ENCODE measurements at regions not wholly inside any gene's neighbourhood (a gene's known extent, or its start where the extent isn't known, plus 50 kb on each side); places are given as distances from the start of the nearest gene placed in this dataset.

DNA sequence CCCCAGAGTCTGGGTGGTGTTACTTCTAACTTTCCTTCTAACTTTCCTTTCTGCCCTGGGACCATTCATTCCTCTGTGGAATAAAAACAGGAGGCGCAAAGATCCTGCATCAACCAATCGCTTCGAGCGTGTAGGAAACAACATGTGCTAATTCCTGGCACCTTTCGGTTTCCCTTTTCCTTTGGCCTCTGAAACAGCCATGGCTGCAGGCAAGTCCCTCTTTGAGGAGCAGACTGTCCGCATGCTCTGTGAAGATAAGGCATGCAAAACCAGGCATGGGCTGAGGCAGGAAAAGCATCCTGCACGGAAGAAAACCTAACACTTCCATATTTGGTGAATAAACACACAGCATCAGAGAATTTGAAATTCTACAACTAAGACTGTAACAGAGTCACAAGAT, 128.3 kb downstream of the HSD17B3 start:
- H3K4me3 ChIP-seq (replicated peaks; ENCODE audit: low read depth, low read length) = no peak overlapping the region
- DNase-seq (ENCODE audit: low read depth) = no peak
- TF ChIP-seq, protein P1, sequence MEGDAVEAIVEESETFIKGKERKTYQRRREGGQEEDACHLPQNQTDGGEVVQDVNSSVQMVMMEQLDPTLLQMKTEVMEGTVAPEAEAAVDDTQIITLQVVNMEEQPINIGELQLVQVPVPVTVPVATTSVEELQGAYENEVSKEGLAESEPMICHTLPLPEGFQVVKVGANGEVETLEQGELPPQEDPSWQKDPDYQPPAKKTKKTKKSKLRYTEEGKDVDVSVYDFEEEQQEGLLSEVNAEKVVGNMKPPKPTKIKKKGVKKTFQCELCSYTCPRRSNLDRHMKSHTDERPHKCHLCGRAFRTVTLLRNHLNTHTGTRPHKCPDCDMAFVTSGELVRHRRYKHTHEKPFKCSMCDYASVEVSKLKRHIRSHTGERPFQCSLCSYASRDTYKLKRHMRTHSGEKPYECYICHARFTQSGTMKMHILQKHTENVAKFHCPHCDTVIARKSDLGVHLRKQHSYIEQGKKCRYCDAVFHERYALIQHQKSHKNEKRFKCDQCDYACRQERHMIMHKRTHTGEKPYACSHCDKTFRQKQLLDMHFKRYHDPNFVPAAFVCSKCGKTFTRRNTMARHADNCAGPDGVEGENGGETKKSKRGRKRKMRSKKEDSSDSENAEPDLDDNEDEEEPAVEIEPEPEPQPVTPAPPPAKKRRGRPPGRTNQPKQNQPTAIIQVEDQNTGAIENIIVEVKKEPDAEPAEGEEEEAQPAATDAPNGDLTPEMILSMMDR (IDR thresholded peaks at IDR 0.05; ENCODE audit: low read length, missing control alignments) = no peak

GRCh38 chr9:96172797-96173196, 129.2 kb downstream of the HSD17B3 start:
- no peak for DNase-seq (ENCODE audit: low read depth)
- H3K4me3 ChIP-seq (replicated peaks; ENCODE audit: low read depth, low read length) = no peak overlapping the region
- TF ChIP-seq, protein P1 (IDR thresholded peaks at IDR 0.05; ENCODE audit: low read length, missing control alignments) = no peak

GRCh38 chr9:96171728-96172127, 130.2 kb downstream of the HSD17B3 start:
- TF ChIP-seq, protein P1 (IDR thresholded peaks at IDR 0.05; ENCODE audit: low read length, missing control alignments) = no peak
- H3K4me3 ChIP-seq (replicated peaks; ENCODE audit: low read depth, low read length) = no peak overlapping the region
- DNase-seq (ENCODE audit: low read depth) = no peak

DNA sequence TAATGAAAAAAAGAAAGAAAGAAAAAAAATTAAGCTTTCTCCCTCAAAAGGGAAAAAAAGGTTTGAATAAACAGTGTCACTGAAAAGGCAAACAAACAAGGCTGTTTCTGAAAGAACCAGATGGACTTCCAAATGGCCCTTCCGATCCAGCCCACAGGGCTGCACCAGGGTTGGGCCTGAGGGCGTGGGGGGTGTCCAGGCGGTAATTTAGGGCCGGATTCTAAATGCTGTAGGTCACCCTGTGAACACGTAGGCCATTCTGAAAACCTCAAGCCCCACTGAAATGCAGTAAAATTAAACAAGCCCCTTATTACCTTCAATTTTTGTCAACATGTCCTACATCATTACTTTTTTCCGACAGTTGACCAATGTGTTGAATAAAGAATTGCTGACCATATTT, 132.1 kb downstream of the HSD17B3 start:
- no peak overlapping the region for H3K4me3 ChIP-seq (replicated peaks; ENCODE audit: low read depth, low read length)
- no peak for DNase-seq (ENCODE audit: low read depth)
- TF ChIP-seq, protein P1 (IDR thresholded peaks at IDR 0.05; ENCODE audit: low read length, missing control alignments) = no peak

- DNase-seq (ENCODE audit: low read depth) = no peak
- TF ChIP-seq, protein P1 (IDR thresholded peaks at IDR 0.05; ENCODE audit: low read length, missing control alignments) = no peak
- no peak overlapping the region for H3K4me3 ChIP-seq (replicated peaks; ENCODE audit: low read depth, low read length)
Measured at GRCh38 chr9:96169484-96169883, 132.5 kb downstream of the HSD17B3 start.

GRCh38 chr9:96168882-96169281, 133.1 kb downstream of the HSD17B3 start:
- no peak for DNase-seq (ENCODE audit: low read depth)
- H3K4me3 ChIP-seq (replicated peaks; ENCODE audit: low read depth, low read length) = no peak overlapping the region
- TF ChIP-seq, protein P1 (IDR thresholded peaks at IDR 0.05; ENCODE audit: low read length, missing control alignments) = no peak

- TF ChIP-seq, protein P1 (IDR thresholded peaks at IDR 0.05; ENCODE audit: low read length, missing control alignments) = no peak
- H3K4me3 ChIP-seq (replicated peaks; ENCODE audit: low read depth, low read length) = no peak overlapping the region
Measured at GRCh38 chr9:96167011-96167410, 135.0 kb downstream of the HSD17B3 start.

More at GRCh38 chr9:96167011-96167410, 135.0 kb downstream of the HSD17B3 start:
- no peak for DNase-seq (ENCODE audit: low read depth)
